ENCODE measurements at regions not wholly inside any gene's neighbourhood (a gene's known extent, or its start where the extent isn't known, plus 50 kb on each side); places are given as distances from the start of the nearest gene placed in this dataset.

DNA sequence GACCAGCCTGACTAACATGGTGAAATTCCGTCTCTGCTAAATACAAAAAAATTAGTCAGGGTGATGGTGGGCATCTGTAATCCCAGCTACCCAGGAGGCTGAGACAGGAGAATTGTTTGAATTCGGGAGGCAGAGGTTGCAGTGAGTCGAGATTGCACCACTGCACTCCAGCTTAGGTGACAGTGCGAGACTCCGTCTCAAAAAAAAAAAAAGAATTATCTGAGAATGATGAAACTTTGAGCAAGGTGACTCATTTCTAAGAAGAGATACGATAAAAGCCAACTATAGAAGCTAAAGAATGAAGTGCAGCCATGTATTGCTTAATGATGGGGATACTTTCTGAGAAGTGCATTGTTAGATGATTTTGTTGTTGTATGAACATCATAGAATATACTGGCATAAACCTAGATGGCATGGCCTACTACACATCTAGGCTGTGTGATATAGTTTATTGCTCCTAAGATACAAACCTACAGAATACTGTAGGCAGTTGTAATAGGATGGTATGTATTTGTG lies 64.7 kb downstream of the SNRPE start:
- ChIA-PET CTCF (no interaction called here), POLR2A (no interaction called here)
- TF ChIP-seq ZNF384 (IDR thresholded peaks at IDR 0.05) (no peak), SUZ12 (IDR thresholded peaks at IDR 0.05) (no peak), BHLHE40 (IDR thresholded peaks at IDR 0.05; ENCODE audit: borderline replicate concordance) (no peak), CTBP1 (IDR thresholded peaks at IDR 0.05; ENCODE audit: borderline replicate concordance) (no peak), TARDBP (IDR thresholded peaks at IDR 0.05) (no peak), ELF4 (IDR thresholded peaks at IDR 0.05) (no peak), NFRKB (IDR thresholded peaks at IDR 0.05) (no peak), LEF1 (IDR thresholded peaks at IDR 0.05; ENCODE audit: borderline replicate concordance) (no peak), L3MBTL2 (conservative IDR thresholded peaks at IDR 0.05) (no peak), FOXM1 (IDR thresholded peaks at IDR 0.05; ENCODE audit: borderline replicate concordance) (no peak), ARNT (IDR thresholded peaks at IDR 0.05) (no peak), FOXA1 (IDR thresholded peaks at IDR 0.05) (no peak), FOXK2 (IDR thresholded peaks at IDR 0.05) (no peak), SP1 (IDR thresholded peaks at IDR 0.05) (no peak), HDGF (IDR thresholded peaks at IDR 0.05; ENCODE audit: borderline replicate concordance) (no peak)
- no peak for DNase-seq (ENCODE audit: extremely low spot score)

- POLR2A ChIA-PET: no interaction called here
- no peak for DNase-seq (ENCODE audit: extremely low spot score)
- TF ChIP-seq CTBP1 (IDR thresholded peaks at IDR 0.05; ENCODE audit: borderline replicate concordance): no peak
- no peak for TF ChIP-seq TARDBP (IDR thresholded peaks at IDR 0.05)
- no peak for TF ChIP-seq FOXA1 (IDR thresholded peaks at IDR 0.05)
- TF ChIP-seq FOXK2 (IDR thresholded peaks at IDR 0.05): no peak
- TF ChIP-seq BHLHE40 (IDR thresholded peaks at IDR 0.05; ENCODE audit: borderline replicate concordance): no peak
- TF ChIP-seq ELF4 (IDR thresholded peaks at IDR 0.05): no peak
- no peak for TF ChIP-seq NFRKB (IDR thresholded peaks at IDR 0.05)
- no peak for TF ChIP-seq FOXM1 (IDR thresholded peaks at IDR 0.05; ENCODE audit: borderline replicate concordance)
- TF ChIP-seq ARNT (IDR thresholded peaks at IDR 0.05): no peak
- TF ChIP-seq HDGF (IDR thresholded peaks at IDR 0.05; ENCODE audit: borderline replicate concordance): no peak
- TF ChIP-seq SUZ12 (IDR thresholded peaks at IDR 0.05): no peak
- TF ChIP-seq L3MBTL2 (conservative IDR thresholded peaks at IDR 0.05): no peak
- TF ChIP-seq LEF1 (IDR thresholded peaks at IDR 0.05; ENCODE audit: borderline replicate concordance): no peak
- TF ChIP-seq, protein P1, sequence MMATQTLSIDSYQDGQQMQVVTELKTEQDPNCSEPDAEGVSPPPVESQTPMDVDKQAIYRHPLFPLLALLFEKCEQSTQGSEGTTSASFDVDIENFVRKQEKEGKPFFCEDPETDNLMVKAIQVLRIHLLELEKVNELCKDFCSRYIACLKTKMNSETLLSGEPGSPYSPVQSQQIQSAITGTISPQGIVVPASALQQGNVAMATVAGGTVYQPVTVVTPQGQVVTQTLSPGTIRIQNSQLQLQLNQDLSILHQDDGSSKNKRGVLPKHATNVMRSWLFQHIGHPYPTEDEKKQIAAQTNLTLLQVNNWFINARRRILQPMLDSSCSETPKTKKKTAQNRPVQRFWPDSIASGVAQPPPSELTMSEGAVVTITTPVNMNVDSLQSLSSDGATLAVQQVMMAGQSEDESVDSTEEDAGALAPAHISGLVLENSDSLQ (IDR thresholded peaks at IDR 0.05): no peak
- TF ChIP-seq SP1 (IDR thresholded peaks at IDR 0.05): no peak
- no peak for TF ChIP-seq ZNF384 (IDR thresholded peaks at IDR 0.05)
- CTCF ChIA-PET: no interaction called here
Measured at GRCh38 chr1:203929741-203930309, 68.4 kb downstream of the SNRPE start.

GRCh38 chr1:203930342-203930741 lies 68.9 kb downstream of the SNRPE start:
- ChIA-PET POLR2A (no interaction called here), CTCF (no interaction called here)
- TF ChIP-seq ELF4 (IDR thresholded peaks at IDR 0.05) (no peak), NFRKB (IDR thresholded peaks at IDR 0.05) (no peak), ZNF384 (IDR thresholded peaks at IDR 0.05) (no peak), SP1 (IDR thresholded peaks at IDR 0.05) (no peak), FOXK2 (IDR thresholded peaks at IDR 0.05) (no peak), CTBP1 (IDR thresholded peaks at IDR 0.05; ENCODE audit: borderline replicate concordance) (no peak), FOXM1 (IDR thresholded peaks at IDR 0.05; ENCODE audit: borderline replicate concordance) (no peak), BHLHE40 (IDR thresholded peaks at IDR 0.05; ENCODE audit: borderline replicate concordance) (no peak)
- DNase-seq (ENCODE audit: extremely low spot score): no peak

DNA sequence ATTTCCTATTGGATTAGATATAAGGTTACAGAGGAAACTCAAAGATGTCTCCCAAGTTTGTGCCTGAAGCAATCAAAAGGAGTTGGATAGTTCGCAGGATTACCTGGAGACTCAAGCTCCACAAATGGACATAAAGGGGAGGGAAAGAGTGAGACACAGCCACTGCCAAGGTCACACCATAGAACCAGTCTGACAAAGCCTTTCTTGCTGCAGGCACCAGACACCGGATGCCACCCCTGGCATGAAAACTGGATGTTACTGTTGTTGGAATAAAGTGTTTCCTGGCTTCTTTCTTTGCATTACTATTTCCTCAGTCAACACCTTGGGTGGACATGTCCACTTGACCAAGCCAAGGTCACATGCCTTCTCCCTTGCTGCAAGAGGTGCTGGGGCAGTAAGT lies 70.6 kb downstream of the SNRPE start:
- ChIA-PET POLR2A (no interaction called here), CTCF (no interaction called here)
- DNase-seq (ENCODE audit: extremely low spot score): no peak
- TF ChIP-seq ZNF384 (IDR thresholded peaks at IDR 0.05) (no peak), FOXK2 (IDR thresholded peaks at IDR 0.05) (no peak), NFRKB (IDR thresholded peaks at IDR 0.05) (no peak), HDGF (IDR thresholded peaks at IDR 0.05; ENCODE audit: borderline replicate concordance) (no peak), FOXM1 (IDR thresholded peaks at IDR 0.05; ENCODE audit: borderline replicate concordance) (no peak), CTBP1 (IDR thresholded peaks at IDR 0.05; ENCODE audit: borderline replicate concordance) (no peak), L3MBTL2 (conservative IDR thresholded peaks at IDR 0.05) (no peak), TARDBP (IDR thresholded peaks at IDR 0.05) (no peak), FOXA1 (IDR thresholded peaks at IDR 0.05) (no peak), ELF4 (IDR thresholded peaks at IDR 0.05) (no peak), BHLHE40 (IDR thresholded peaks at IDR 0.05; ENCODE audit: borderline replicate concordance) (no peak), ARNT (IDR thresholded peaks at IDR 0.05) (no peak)
- TF ChIP-seq, protein P1 (IDR thresholded peaks at IDR 0.05): no peak

- DNase-seq (ENCODE audit: extremely low spot score): no peak
- no peak for TF ChIP-seq FOXK2 (IDR thresholded peaks at IDR 0.05)
- no peak for TF ChIP-seq FOXA1 (IDR thresholded peaks at IDR 0.05)
- TF ChIP-seq NFRKB (IDR thresholded peaks at IDR 0.05): no peak
- TF ChIP-seq, protein P1 (IDR thresholded peaks at IDR 0.05): no peak
- no peak for TF ChIP-seq FOXM1 (IDR thresholded peaks at IDR 0.05; ENCODE audit: borderline replicate concordance)
- TF ChIP-seq TARDBP (IDR thresholded peaks at IDR 0.05): no peak
- no peak for TF ChIP-seq ELF4 (IDR thresholded peaks at IDR 0.05)
- no peak for TF ChIP-seq LEF1 (IDR thresholded peaks at IDR 0.05; ENCODE audit: borderline replicate concordance)
- TF ChIP-seq CTBP1 (IDR thresholded peaks at IDR 0.05; ENCODE audit: borderline replicate concordance): no peak
- no peak for TF ChIP-seq ZNF384 (IDR thresholded peaks at IDR 0.05)
- no peak for TF ChIP-seq BHLHE40 (IDR thresholded peaks at IDR 0.05; ENCODE audit: borderline replicate concordance)
- ChIA-PET CTCF (no interaction called here), POLR2A (no interaction called here)
Measured at GRCh38 chr1:203932556-203932955, 71.2 kb downstream of the SNRPE start.

- ChIA-PET POLR2A (no interaction called here), CTCF (no interaction called here)
- DNase-seq (ENCODE audit: extremely low spot score): no peak
- no peak for TF ChIP-seq CTBP1 (IDR thresholded peaks at IDR 0.05; ENCODE audit: borderline replicate concordance)
- TF ChIP-seq FOXM1 (IDR thresholded peaks at IDR 0.05; ENCODE audit: borderline replicate concordance): no peak
- no peak for TF ChIP-seq TARDBP (IDR thresholded peaks at IDR 0.05)
- TF ChIP-seq SUZ12 (IDR thresholded peaks at IDR 0.05): no peak
- no peak for TF ChIP-seq ZNF384 (IDR thresholded peaks at IDR 0.05)
- TF ChIP-seq FOXK2 (IDR thresholded peaks at IDR 0.05): no peak
- TF ChIP-seq ELF4 (IDR thresholded peaks at IDR 0.05): no peak
- no peak for TF ChIP-seq L3MBTL2 (conservative IDR thresholded peaks at IDR 0.05)
- no peak for TF ChIP-seq LEF1 (IDR thresholded peaks at IDR 0.05; ENCODE audit: borderline replicate concordance)
- TF ChIP-seq SP1 (IDR thresholded peaks at IDR 0.05): no peak
- TF ChIP-seq HDGF (IDR thresholded peaks at IDR 0.05; ENCODE audit: borderline replicate concordance): no peak
- TF ChIP-seq, protein P1 (IDR thresholded peaks at IDR 0.05): no peak
- TF ChIP-seq BHLHE40 (IDR thresholded peaks at IDR 0.05; ENCODE audit: borderline replicate concordance): no peak
- no peak for TF ChIP-seq ARNT (IDR thresholded peaks at IDR 0.05)
- no peak for TF ChIP-seq NFRKB (IDR thresholded peaks at IDR 0.05)
- no peak for TF ChIP-seq FOXA1 (IDR thresholded peaks at IDR 0.05)
Measured at GRCh38 chr1:203934027-203934426, 72.6 kb downstream of the SNRPE start.

Measured in HEK293T (cell line).